ENCODE measurements at regions not wholly inside any gene's neighbourhood (a gene's known extent, or its start where the extent isn't known, plus 50 kb on each side); places are given as distances from the start of the nearest gene placed in this dataset.
A peak's percentile ranks its signal among the peaks of the same experiment; 100 is the strongest.

GRCh38 chr2:128623776-128624761 lies 305.4 kb upstream of the HS6ST1 start:
- peak; percentile 73 for DNase-seq

GRCh38 chr2:128624956-128625355 lies 306.3 kb upstream of the HS6ST1 start:
- DNase-seq: no peak

- no peak for DNase-seq
These were observed 306.8 kb upstream of the HS6ST1 start for GRCh38 chr2:128625421-128625820.

GRCh38 chr2:128625963-128626759 lies 307.5 kb upstream of the HS6ST1 start:
- DNase-seq: no peak

- DNase-seq: no peak
These were observed 308.3 kb upstream of the HS6ST1 start for GRCh38 chr2:128626760-128627511.

GRCh38 chr2:128628206-128628605 lies 309.5 kb upstream of the HS6ST1 start:
- DNase-seq: no peak

- no peak for DNase-seq
These were observed 310.3 kb upstream of the HS6ST1 start for GRCh38 chr2:128628996-128629395.

- DNase-seq: peak; percentile 35
These were observed 312.5 kb upstream of the HS6ST1 start for GRCh38 chr2:128630974-128631697.

GRCh38 chr2:128631698-128632500 lies 313.2 kb upstream of the HS6ST1 start:
- no peak for DNase-seq

GRCh38 chr2:128632501-128632800 lies 313.8 kb upstream of the HS6ST1 start:
- no peak for DNase-seq

GRCh38 chr2:128633501-128633900 lies 314.8 kb upstream of the HS6ST1 start:
- DNase-seq: no peak

GRCh38 chr2:128635361-128635900 lies 316.8 kb upstream of the HS6ST1 start:
- no peak for DNase-seq

- no peak for DNase-seq
These were observed 318.1 kb upstream of the HS6ST1 start for GRCh38 chr2:128636802-128637147.

- no peak for DNase-seq
These were observed 318.9 kb upstream of the HS6ST1 start for GRCh38 chr2:128637481-128638155.

- DNase-seq: no peak
These were observed 319.9 kb upstream of the HS6ST1 start for GRCh38 chr2:128638341-128639119.

GRCh38 chr2:128639120-128639477 lies 320.4 kb upstream of the HS6ST1 start:
- DNase-seq: no peak

GRCh38 chr2:128639693-128640092 lies 321.0 kb upstream of the HS6ST1 start:
- no peak for DNase-seq

- DNase-seq: no peak
These were observed 321.6 kb upstream of the HS6ST1 start for GRCh38 chr2:128640166-128640844.

GRCh38 chr2:128640845-128641360 lies 322.2 kb upstream of the HS6ST1 start:
- DNase-seq: no peak

Measured in NCI-H2107 (cell line).